Neural progenitor cell (in vitro differentiated cells): ENCODE measurements at regions not wholly inside any gene's neighbourhood (a gene's known extent, or its start where the extent isn't known, plus 50 kb on each side); places are given as distances from the start of the nearest gene placed in this dataset.

Experiments
- EZH2 ChIP-seq: fragments of 200-600 bp; sonication (generic); IDR thresholded peaks from 2 replicates; pipeline ENCODE4 v1.6.1; 2017; ENCODE audit warnings: antibody characterized with exemption, mild to moderate bottlenecking, moderate library complexity
- TF ChIP-seq, protein P1 (sequence below): fragments of 200-600 bp; sonication (generic); IDR thresholded peaks from 2 replicates; pipeline ENCODE4 v1.5.1; 2017; ENCODE audit warnings: antibody characterized with exemption, mild to moderate bottlenecking

DNA sequence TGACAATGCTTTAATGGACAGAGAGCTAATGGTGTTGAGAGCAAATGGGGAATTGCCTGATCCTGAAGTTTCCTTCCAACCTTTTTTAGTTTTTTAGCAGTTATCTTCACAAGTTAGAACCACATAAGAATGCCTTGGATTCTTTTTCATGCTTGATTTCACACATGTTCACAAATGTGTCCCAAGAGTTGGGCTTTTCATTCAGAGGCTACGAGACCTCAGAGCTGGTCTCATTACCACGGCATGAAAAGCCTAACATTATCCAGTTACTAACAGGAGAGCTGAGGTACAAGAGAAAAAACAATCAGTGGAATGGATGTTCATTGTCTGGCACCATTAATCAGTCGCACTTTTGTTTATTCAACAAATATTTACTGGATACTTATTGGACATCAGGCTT, 340.6 kb downstream of the ZNF326 start:
- TF ChIP-seq, protein P1, sequence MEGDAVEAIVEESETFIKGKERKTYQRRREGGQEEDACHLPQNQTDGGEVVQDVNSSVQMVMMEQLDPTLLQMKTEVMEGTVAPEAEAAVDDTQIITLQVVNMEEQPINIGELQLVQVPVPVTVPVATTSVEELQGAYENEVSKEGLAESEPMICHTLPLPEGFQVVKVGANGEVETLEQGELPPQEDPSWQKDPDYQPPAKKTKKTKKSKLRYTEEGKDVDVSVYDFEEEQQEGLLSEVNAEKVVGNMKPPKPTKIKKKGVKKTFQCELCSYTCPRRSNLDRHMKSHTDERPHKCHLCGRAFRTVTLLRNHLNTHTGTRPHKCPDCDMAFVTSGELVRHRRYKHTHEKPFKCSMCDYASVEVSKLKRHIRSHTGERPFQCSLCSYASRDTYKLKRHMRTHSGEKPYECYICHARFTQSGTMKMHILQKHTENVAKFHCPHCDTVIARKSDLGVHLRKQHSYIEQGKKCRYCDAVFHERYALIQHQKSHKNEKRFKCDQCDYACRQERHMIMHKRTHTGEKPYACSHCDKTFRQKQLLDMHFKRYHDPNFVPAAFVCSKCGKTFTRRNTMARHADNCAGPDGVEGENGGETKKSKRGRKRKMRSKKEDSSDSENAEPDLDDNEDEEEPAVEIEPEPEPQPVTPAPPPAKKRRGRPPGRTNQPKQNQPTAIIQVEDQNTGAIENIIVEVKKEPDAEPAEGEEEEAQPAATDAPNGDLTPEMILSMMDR = no peak
- no peak for TF ChIP-seq EZH2
